DMS53 (cell line): ENCODE measurements at regions not wholly inside any gene's neighbourhood (a gene's known extent, or its start where the extent isn't known, plus 50 kb on each side); places are given as distances from the start of the nearest gene placed in this dataset.
"Not testable (repeated sequence)": the region's sequence is repeated elsewhere in the genome, so short reads cannot be mapped to it uniquely, and the experiment has no call there.

ENCODE experiments used
- DNase-seq: peaks from one replicate; lab custom pipeline; 2025; lab: John Stamatoyannopoulos, UW

DNA sequence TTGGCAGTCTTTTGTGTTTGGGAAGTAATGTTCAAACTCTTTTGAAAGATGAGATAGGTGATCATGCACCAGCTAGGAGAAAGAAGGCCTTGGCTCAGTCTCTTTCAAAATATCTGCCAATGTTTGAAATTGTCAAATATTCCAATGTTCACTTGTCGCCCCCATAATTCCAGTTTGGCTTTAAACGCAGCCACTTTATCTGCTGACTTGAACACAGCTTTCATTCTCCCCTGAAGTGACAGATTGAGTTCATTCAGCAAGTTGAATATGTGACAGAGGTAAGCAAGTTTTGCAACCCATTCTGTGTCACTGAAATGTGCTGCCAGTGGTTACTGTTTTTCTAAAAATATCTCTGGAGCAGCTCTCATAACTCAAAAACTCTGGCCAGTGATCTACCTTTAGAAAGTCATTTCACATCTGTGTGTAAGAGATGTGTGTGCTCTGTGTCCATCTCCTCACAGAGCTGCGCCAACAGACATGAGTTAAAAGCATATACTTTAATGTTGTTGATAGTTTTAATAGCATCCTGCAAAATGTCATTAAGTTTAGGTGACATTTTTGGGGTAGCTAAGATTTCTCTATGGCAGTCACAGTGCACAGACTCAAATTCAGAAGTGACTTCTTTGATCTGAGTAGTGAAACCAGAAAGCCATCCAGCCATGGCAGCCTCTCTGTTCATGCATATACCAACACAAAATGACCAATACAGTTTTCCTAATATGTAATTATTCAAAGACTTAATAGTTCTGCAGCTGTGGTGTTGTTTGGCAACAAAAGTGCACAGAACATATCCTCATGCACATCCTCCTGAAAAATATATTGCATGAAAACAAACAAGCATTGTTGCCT is 614.3 kb upstream of the MIS18BP1 start:
- no peak for DNase-seq

DNA sequence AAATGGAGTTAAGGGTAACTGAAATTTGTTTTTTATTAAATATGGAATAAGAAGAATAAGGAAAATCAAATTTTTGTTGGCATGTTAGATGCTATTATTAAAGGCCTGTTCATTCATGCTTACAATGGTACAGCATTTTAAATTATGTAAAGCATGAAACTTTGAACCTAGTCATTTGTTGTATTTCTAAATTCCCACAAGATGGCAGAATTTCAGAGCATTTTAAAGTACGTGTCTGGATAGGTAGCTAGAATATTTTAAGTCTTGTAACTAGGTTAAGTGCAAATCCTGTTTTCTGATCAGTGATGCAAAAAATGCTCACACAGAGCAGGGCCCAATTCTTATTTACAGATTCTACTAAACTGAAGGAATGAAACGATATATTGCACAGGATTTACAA is 585.6 kb upstream of the MIS18BP1 start:
- DNase-seq = peak; percentile 51

DNA sequence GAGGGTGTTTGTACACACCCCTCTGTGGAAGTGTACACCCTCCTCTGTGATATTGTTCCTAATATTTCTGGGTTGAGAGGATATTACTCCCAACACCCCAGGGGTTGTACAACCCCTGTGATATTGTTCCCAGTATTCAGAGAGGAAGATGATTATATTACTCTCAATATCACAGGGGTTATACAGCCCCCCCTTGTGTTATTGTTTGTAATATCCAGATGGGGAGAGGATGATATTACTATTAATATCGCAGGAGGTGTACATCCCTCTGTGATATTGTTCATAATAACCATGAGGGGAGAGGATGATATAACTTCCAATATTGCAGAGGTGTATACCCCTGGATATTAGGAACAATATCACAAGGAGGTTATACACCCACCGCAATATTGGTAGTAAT is 566.1 kb upstream of the MIS18BP1 start:
- DNase-seq = no peak

DNA sequence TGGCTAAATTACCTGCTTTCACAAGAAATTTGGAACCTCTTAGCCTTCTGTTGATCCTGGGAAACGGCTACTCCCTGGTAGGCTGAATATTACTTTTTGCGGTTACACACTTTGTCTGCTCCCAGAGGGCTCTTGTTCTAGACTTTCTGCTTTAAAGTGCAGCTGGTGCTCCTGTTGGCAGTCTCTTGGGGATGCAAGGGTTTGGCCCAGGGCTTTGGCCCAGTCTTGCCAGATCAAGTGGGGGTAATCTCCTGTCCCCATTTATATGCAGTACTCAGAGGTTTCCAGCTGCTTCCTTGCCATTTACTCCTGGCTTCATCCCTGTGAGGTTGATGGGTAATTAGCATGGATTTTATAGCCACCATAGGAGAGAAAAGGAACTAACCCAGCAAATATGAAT is 558.2 kb upstream of the MIS18BP1 start:
- no peak for DNase-seq

DNA sequence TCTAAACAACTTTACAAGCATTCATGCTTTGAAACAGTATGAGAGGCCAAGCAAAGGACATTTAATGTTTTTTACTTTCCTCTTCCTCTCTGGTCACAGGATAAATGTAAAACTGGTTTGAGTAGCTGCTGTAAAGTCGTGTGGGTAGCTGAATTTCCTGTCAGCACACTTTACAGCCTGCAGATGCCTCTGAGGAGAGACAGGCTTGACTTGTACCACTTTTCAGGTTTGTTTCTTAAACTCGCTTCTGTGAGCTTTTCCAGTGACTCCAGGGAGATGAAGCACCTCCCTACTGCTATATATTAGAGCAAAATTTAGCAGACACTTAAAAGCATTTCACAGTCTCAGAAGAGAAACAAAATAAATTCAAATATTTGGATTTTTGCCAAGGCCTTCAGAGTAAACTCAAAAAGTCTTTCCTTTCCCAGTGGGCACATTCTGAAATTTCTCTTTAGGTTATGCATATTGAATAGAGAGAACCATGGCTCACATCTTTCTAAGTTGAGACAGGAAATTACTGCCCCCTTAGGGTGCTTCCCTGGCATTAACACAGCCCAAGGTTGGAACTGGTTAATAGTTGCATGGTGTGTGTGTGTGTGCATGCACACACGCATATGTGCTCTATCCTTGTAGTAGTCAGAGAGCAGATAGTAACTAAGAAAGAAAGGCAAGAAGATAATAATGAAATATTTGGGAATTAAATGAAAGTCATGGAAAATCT is 557.3 kb upstream of the MIS18BP1 start:
- peak; percentile 29 for DNase-seq

DNA sequence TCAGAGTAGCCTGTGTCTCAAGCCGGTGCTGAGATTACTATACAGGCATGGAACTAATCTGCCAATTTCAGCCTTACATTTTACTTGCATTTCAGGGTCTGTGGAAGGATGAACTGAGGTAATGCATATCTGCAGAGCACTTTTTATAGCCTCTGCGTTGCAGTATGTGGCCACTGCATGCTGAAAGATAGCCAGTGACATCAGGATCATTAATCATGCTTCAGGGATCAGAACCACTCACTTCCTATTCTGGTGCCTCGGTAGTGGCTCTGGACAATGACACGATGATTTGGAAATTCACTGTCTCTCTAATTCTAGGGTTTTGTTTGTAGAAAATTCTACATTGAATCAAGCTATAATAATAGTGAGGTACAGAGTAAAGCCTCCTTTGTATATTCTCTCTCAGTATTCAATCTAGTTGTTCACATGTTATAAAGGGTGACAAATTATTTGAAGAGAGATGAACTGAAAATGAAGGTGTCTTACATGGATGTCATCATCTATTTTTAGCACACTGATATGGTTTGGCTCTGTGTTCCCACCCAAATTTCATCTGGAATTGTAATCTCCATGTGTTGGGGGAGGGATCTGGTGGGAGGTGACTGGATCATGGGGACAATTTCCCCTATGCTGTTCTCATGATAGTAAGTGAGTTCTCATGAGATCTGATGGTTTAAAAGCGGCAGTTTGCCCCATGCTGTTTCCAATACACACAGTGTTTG is 554.3 kb upstream of the MIS18BP1 start:
- DNase-seq = no peak

DNA sequence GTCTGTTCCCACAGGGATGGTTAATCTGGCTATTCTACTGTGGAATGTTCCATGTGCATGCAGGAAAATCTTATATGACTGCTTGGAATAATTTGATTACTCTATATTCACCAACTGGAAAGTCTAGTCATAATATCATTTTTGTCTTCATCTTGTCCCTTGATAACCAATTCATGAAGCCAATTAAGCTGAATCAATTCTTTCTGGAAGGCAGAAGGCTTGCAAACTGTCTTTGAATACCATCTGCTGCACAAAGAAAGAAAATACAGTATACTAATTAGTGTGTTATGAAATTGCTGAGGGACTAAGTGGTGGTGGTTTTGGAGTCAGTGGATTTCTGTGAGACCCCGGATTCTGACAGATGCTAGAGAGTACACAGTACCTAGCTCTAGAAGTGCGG is 546.5 kb upstream of the MIS18BP1 start:
- no peak for DNase-seq

DNA sequence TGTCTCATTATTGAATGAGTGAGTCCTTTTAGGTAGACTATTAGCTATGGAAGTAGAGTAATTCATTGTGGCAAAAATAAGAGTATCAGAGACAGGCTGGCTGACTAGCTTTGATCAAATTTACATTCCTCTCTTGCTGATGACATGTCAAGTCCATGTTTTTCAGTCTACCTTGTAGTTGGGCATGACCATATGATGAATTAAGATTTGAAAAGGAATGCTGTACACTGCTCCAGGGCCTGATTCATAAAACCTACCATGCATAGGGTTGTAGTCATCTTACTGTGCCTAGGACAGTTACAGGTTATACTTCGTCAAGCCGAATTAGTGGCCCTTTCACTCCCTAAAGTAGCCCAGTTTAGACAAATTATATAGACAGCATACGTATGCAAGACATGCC is 545.7 kb upstream of the MIS18BP1 start:
- DNase-seq = no peak

DNA sequence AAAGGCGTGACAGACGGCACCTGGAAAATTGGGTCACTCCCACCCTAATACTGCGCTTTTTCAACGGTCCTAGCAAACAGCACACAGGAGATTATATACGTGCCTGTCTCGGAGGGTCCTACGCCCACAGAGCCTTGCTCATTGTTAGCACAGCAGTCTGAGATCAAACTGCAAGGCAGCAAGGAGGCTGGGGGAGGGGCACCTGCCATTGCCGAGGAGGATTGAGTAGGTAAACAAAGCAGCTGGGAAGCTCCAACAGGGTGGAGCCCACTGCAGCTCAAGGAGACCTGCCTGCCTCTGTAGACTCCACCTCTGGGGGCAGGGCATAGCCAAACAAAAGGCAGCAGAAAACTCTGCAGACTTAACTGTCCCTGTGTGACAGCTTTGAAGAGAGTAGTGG is 543.0 kb upstream of the MIS18BP1 start:
- not testable (repeated sequence) for DNase-seq

DNA sequence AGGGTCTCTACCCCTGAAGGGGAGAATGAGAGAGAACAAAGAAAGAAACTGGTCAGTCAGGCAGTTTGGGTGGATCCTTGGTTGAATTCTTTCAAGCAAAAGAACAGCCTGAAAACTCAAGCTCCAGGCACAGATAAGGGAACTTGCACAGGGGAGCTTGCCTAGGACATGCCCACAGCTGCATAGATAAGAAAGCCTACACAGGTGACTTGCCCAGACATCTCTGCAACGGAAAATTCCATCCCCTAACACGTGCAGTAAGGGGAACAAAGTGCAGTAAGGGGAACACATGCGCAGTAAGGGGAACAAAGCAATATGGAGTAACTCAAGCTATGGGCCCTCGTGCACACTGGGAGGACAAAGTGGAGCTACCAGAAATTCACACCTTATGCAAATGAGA is 540.1 kb upstream of the MIS18BP1 start:
- no peak for DNase-seq

DNA sequence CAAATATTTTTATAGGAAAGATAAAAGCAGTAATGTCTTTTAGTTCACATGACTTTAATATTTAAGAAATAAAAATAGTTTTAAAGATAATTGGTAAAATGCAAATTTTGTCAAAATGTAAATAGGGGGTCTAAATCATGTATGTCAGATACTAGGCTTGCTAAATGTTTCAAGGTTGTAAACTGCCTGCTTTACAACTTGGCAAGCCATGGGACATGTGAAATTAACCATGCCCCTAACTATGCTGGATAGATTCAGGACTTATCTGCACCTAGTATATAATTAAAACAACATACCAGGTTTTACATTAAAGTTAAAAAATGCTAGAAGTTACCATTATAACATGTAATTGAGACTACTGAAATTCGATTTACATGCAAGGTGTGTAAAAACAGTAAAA is 537.3 kb upstream of the MIS18BP1 start:
- DNase-seq = no peak

DNA sequence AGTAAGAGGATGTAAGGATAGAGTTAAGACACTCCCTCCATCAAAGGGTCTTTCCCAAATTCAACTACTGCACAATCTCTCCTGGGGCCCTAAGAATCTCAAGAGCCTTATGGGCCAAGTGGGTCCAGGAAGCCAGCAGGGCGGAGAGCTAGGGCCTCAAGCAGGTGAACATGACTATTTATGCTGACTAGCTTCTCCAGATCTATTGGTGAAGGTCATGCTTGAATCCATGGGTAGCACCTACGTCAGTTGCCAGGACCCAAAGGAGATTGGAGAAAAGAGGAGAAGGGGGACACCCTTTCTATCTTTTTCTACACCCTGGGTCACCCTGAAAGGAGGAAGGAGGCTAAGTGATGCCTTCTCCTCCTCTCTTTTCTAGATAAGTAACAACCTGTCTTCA is 534.2 kb upstream of the MIS18BP1 start:
- DNase-seq = peak; percentile 8

DNA sequence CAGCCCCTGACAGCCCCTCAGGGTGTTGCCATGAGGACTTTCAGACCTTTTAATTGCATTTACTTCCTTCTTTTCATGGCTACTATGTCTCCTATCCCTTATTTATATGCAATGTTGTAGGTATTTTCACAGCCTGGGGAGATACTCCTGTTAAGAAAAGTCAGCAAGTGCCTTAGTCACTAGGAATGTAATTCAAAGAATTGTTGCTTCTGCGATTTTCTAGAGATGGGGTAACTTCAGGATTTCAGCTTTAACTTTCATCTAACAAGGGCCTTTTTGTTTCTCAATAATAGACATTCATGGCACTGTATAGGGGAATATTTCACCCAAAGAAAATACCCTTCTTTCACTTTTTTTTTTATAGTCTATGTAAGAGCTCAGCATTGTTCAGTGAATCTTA is 533.3 kb upstream of the MIS18BP1 start:
- DNase-seq = no peak

DNA sequence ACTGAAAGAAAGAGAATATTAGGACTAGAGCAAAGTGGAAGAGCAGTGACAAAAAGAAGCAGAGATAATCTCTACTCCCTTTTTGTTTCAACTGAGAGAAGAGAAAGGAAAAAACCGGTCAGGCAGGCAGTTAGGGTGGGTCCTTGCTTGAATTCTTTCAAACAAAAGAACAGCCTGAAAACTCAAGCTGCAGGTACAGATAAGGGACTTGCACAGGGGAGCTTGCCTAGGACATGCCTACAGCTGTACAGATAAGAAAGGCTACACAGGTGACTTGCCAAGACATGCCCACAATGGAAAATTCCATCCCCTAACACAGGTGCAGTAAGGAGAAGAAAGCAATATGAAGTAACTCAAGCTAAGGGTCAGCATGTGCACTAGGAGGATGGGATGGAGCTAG is 532.2 kb upstream of the MIS18BP1 start:
- peak; percentile 15 for DNase-seq

DNA sequence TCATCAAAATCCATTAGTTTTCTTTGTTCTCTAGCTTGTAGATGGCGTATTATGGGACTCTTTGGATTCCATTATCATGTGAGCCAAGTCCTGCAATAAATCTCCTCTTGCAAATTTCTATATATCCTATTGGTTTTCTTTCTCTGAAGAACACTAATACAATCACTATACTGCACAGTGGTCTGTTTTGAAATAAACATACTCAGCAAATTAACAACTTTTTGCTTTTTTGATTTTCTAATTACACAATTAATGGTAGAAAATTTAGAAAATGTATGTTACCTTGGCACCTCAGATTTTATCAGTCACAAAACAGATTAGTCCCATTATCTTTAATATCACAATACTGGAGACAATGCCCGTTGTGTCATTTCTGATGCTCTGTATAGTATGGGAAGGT is 513.2 kb upstream of the MIS18BP1 start:
- no peak for DNase-seq

DNA sequence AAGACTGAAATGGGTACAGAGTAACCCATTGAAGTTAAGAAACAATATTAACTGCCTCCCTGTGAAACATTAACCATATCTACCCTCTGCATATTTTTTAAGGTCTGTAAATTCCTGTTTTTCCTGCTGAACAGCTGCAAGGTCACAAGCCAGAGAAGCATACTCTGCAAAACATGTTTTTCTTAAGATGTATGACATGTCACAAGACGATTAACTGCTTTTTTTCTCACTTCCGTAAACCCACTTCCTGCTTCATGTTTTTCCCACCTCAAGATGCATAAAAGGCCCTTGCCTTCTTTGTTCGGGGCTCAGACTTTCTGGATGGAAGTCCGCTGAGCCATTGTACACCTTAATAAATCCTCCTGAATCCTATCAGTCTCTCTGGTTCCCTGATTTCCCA is 504.7 kb upstream of the MIS18BP1 start:
- no peak for DNase-seq

DNA sequence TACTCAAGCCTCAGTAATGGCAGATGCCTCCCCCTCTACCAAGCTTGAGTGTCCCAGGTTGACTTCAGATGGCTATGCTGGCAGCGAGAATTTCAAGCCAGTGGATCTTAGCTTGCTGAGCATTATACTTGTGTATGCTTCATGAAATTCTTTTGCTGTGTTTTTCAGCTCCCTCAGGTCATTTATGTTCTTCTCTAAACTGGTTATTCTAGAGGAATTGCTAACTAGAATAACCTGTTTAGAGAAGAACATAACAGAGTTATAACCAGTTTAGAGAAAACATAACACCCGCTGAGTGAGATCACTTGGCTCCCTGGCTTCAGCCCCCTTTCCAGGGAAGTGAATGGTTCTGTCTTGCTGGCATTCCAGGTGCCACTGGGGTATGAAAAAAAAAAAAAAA is 503.4 kb upstream of the MIS18BP1 start:
- DNase-seq = not testable (repeated sequence)

DNA sequence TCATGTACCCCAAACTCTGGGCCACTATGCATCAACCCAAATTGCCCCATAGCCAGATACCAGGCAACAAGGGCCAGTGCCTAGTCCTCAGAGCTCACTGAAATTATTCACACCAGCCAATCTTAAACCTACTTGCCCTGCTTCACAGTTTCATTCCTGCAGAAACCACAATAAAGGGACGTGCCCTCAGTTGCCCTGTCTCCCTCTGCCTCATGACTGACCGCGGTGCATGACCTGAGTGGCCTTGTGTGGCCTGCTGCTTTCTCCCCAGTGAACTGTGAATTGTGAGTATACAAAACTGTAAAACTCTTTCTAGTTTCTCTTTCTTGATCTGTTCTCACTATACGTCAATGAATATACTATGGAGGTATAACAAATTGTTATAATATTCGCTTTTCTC is 490.9 kb upstream of the MIS18BP1 start:
- DNase-seq = no peak

DNA sequence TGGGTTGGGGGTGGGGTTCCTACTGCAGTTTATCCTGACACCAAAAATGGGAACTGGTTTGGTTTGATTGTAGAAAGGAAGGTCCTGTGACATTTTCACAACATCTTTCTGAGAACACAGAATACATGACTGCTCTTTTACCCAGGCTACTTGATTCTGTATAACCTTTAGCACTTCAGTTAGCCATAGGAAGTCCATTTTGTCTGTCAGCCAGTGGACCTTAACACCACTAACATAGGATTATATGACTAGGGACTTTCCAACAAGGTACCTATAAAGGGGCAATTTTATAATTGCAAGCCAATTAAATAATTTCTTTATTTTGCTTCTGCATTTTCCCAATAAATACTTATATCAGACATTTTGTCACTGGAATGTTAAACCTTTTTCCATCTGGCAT is 489.2 kb upstream of the MIS18BP1 start:
- DNase-seq = no peak

DNA sequence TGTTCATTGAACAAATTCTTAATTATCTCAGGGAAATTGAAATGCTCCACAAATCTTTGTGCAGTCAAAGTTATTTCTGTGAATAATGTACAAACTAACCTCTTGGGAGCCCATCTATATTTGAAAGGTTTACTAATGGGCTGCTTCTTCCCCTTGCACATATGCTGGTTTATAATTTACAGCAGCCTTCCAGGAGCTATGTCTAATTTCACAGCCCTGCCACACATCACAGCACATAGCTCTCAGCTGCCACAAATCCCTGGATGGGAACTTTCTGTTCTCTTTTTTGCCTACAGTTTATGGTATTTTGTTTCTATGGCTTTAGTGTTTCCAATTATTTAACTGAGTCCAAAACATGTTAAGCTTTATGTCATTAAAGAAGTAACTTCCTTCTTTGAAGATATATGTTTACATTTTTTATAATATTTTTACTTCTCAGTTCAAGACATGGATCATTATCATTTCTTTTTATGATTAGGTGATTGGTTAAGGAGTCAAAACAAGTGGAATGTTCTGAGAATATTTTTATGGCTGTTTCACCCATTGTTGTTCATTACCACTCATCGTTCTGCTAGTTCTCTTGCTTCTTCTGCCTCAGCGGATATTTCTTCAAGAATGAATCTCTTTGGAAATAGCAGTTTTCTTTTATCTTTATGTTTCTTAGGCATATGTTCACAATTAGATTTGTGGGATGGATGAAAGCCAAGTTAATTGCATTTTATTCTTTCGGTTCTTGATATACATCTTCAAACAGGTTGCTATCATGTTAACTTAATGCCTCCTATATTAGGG is 475.6 kb upstream of the MIS18BP1 start:
- DNase-seq = no peak

DNA sequence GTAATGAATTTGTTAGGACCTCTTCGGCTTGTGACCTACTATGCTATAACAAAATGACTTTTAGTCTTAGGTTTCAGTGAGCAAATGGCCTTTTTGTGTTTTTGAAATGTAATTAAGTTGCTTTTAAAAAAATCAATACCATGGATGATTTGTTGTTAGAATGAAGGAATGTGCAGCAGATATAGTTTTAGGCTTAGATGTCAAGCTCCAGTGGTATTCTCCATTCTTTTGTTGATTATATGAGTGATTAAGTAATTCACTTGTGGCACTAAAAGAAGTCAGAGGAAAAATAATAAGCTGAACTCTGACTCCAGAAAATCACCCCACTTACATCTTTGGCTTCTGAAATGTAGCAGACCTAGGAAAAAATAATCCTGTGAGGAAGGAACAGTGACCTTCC is 474.1 kb upstream of the MIS18BP1 start:
- DNase-seq = no peak

DNA sequence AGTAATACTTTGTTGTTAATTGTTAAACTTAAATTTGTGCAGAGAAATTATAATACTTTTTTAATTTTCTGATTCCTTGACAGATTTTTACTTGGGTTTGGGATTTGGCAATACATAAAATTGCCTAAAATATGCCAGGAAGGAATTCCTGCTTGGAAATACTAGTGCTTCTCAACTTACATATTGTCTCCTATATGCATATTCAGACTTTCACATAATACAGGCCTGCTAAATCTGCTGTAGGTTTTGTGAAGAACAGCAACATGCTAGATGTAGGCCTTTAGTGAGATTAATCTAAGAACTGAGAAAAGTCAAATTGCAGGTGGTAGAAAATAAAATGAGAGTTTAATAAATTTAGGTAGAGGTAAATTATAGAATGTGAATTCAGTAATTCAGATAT is 468.5 kb upstream of the MIS18BP1 start:
- no peak for DNase-seq
